HepG2 (cell line): ENCODE measurements at regions not wholly inside any gene's neighbourhood (a gene's known extent, or its start where the extent isn't known, plus 50 kb on each side); places are given as distances from the start of the nearest gene placed in this dataset.

Experiments used
- MAF1 ChIP-seq: sonication (generic); formaldehyde crosslinking; IDR thresholded peaks from 2 replicates; pipeline ENCODE4 v1.5.0; 2020; ENCODE audit warnings: missing genetic modification reagents, borderline replicate concordance
- YY1 ChIP-seq: IDR thresholded peaks from 2 replicates; pipeline ENCODE4 v1.6.1; 2011; ENCODE audit warnings: low read length, low read depth, moderate library complexity, mild to moderate bottlenecking; ENCODE audit not compliant: insufficient read depth, insufficient replicate concordance
- ZFP41 ChIP-seq: sonication (generic); formaldehyde crosslinking; IDR thresholded peaks from 2 replicates; pipeline ENCODE4 v1.4.0; 2020; ENCODE audit warnings: mild to moderate bottlenecking, missing genetic modification reagents, borderline replicate concordance
- ZKSCAN1 ChIP-seq: fragments of 150-350 bp; IDR thresholded peaks from 2 replicates; pipeline ENCODE4 v1.6.1; 2014; ENCODE audit warnings: low read length
- ZNF296 ChIP-seq: sonication (generic); formaldehyde crosslinking; conservative IDR thresholded peaks from 2 replicates; pipeline ENCODE4 v1.5.0; 2020; ENCODE audit warnings: mild to moderate bottlenecking, missing genetic modification reagents
- ZNF510 ChIP-seq: sonication (generic); formaldehyde crosslinking; IDR thresholded peaks from 2 replicates; pipeline ENCODE4 v1.4.0; 2020; ENCODE audit warnings: low read depth, mild to moderate bottlenecking, missing genetic modification reagents
- TF ChIP-seq, protein P1 (sequence below): sonication (generic); formaldehyde crosslinking; IDR thresholded peaks from 2 replicates; pipeline ENCODE4 v1.4.0; 2020; ENCODE audit warnings: missing genetic modification reagents, borderline replicate concordance
- TF ChIP-seq, protein P2 (sequence below): sonication (generic); formaldehyde crosslinking; IDR thresholded peaks from 2 replicates; pipeline ENCODE4 v1.4.0; 2020; ENCODE audit warnings: missing genetic modification reagents

GRCh38 chr21:28781602-28782276, 210.9 kb downstream of the LTN1 start:
- no peak for TF ChIP-seq YY1
- TF ChIP-seq MAF1 (CRISPR knock-in tag), result no peak
- no peak for TF ChIP-seq ZNF296
- TF ChIP-seq ZFP41 (CRISPR knock-in tag), result no peak
- no peak for TF ChIP-seq ZKSCAN1
- no peak for TF ChIP-seq ZNF510 (CRISPR knock-in tag)
- TF ChIP-seq, protein P1, sequence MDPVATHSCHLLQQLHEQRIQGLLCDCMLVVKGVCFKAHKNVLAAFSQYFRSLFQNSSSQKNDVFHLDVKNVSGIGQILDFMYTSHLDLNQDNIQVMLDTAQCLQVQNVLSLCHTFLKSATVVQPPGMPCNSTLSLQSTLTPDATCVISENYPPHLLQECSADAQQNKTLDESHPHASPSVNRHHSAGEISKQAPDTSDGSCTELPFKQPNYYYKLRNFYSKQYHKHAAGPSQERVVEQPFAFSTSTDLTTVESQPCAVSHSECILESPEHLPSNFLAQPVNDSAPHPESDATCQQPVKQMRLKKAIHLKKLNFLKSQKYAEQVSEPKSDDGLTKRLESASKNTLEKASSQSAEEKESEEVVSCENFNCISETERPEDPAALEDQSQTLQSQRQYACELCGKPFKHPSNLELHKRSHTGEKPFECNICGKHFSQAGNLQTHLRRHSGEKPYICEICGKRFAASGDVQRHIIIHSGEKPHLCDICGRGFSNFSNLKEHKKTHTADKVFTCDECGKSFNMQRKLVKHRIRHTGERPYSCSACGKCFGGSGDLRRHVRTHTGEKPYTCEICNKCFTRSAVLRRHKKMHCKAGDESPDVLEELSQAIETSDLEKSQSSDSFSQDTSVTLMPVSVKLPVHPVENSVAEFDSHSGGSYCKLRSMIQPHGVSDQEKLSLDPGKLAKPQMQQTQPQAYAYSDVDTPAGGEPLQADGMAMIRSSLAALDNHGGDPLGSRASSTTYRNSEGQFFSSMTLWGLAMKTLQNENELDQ, result no peak
- TF ChIP-seq, protein P2, sequence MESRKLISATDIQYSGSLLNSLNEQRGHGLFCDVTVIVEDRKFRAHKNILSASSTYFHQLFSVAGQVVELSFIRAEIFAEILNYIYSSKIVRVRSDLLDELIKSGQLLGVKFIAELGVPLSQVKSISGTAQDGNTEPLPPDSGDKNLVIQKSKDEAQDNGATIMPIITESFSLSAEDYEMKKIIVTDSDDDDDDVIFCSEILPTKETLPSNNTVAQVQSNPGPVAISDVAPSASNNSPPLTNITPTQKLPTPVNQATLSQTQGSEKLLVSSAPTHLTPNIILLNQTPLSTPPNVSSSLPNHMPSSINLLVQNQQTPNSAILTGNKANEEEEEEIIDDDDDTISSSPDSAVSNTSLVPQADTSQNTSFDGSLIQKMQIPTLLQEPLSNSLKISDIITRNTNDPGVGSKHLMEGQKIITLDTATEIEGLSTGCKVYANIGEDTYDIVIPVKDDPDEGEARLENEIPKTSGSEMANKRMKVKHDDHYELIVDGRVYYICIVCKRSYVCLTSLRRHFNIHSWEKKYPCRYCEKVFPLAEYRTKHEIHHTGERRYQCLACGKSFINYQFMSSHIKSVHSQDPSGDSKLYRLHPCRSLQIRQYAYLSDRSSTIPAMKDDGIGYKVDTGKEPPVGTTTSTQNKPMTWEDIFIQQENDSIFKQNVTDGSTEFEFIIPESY, result no peak
